ENCODE measurements at regions not wholly inside any gene's neighbourhood (a gene's known extent, or its start where the extent isn't known, plus 50 kb on each side); places are given as distances from the start of the nearest gene placed in this dataset.
"Not testable (repeated sequence)": the region's sequence is repeated elsewhere in the genome, so short reads cannot be mapped to it uniquely, and the experiment has no call there.

DNA sequence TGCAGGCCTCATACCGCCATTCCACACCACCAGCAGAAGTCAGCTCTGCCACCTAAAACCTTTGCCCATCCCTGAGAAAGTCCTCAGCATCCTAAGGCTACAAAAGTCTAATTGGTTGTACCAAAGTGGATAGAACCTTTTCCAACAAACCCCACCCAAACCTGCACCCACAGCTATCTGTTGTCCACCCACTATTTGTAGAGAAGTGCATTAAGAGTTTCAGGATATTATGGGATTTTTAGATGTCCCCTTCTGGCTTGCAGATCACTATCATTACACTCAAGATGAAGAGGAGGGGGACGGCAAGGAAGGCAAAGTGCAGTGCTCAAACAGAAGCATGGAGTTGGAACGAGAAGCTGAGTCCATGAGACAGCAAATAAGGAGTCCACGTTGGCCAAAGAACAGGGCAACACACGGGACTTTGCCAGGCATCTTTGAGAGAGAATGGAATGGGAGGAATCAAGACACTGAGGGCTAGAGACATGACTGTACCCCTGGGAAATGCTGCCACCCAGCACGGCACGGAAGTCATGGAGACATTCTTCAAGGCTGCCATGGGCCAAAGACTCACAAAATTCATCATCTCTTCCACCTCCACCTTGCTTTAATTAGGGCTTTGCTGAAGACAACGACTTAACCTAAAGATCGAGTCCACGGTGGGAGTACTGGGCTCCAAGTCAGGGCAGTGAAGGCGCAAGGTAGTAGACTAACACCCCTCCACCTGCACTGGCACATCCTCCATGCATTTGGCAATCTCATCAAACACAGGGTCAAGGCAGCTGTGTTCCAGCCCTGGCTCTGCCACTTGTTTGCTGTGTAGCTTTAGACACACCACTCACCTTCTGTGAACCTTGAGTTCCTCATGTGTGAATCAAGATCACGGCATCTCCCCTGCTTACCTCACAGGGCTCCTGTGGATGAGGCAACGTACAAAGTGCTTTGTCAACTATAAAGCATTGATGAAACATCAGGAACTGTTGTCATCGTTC is 112.9 kb upstream of the TMEM45B start:
- no peak for DNase-seq

- DNase-seq: no peak
Observed at GRCh38 chr11:129703846-129704245, 111.8 kb upstream of the TMEM45B start.

DNA sequence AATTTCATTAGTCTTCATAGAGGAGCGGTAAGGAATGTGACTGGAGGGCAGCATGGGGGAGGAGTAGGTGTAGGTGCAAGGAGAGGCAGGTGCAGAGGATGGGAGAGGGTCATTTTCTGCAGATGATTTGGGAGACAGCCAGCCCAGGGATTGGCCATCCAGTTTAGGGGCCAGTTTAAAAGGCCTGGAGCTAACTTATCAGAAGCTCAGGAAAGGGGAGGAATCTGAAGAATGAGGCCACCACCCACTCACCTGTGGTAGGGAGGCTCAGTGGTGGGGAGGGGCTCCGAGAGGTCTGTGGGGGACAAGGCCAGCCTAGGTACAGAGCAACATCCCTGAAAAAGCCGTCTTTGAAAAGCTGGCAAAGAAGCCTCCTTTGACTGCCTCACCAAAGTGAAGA is 110.8 kb upstream of the TMEM45B start:
- DNase-seq: no peak

DNA sequence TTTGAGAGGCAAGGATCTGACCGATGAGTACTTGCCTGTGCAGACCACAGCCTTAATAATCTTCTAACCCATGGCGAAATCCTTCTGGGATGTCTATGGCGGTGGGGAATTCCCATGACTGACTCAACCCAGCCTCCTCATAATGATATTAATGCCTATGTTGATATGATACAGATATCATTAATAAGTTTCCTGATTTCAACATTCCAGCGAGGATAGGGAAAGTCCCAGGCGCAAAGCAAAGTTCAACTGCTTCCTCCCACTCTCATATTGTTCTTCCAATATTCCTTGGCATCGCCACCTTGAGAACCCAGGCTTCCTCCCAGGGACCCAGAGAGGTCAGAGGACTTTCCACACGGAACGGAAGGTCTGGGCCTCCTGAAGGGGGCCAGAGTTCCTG is 110.3 kb upstream of the TMEM45B start:
- no peak for DNase-seq

DNA sequence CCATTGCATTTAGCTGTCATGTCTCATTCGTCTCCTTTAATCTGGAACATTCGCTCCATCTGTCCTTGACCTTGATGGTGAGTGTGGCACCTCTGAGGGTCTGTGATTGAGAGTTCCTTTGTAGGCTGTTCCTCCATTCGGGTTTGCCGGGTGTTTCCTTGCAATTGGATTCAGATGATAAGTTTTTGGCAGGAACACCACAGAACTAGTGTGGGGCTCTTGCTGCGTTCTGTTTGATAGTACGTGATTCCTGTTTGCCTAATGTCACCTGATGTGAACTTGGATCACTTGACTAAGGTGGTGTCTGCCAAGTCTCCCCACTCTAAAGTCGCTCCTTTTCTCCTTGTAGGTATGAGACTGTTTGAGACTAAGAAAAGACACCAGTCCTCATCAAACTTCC is 109.7 kb upstream of the TMEM45B start:
- DNase-seq: no peak

GRCh38 chr11:129709801-129710398 is 105.7 kb upstream of the TMEM45B start:
- DNase-seq: no peak

DNA sequence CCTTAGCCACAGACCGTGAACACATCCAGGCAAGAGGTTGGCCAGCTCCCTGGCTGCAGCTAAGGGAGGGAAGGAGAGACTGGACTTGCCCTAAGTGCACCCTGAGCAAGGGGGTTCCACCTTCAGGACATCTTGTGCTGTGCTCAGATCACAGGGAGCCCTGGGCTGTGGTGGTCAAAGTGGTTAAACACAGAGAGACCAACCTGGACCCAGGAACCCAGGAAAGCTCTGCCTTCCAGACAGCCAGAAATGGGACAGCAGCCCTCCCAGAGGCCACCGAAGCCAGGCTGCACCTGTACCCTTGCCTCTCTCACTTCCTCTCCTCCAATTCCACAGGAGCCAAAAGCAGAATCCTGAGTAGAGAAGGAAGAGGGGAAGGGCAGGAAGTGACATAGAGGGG is 105.2 kb upstream of the TMEM45B start:
- DNase-seq: no peak

GRCh38 chr11:129711760-129712159 is 103.9 kb upstream of the TMEM45B start:
- DNase-seq: no peak

DNA sequence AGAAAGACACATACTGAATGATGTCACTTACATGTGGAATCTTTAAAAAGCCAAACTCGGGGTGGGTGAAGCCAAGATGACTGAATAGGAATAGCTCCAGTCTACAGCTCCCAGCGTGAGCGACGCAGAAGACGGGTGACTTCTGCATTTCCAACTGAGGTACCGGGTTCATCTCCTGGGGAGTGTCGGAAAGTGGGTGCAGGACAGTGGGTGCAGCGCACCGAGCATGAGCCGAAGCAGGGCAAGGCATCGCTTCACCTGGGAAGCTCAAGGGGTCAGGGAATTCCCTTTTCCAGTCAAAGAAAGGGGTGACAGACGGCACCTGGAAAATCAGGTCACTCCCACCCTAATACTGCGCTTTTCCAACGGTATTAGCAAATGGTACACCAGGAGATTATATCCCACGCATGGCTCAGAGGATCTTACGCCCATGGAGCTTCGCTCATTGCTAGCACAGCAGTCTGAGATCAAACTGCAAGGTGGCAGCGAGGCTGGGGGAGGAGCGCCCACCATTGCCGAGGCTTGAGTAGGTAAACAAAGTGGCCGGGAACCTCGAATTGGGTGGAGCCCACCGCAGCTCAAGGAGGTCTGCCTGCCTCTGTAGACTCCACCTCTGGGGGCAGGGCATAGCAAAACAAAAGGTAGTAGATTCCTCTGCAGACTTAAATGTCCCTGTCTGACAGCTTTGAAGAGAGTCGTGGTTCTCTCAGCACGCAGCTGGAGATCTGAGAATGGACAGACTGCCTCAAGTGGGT is 103.0 kb upstream of the TMEM45B start:
- DNase-seq: not testable (repeated sequence)

DNA sequence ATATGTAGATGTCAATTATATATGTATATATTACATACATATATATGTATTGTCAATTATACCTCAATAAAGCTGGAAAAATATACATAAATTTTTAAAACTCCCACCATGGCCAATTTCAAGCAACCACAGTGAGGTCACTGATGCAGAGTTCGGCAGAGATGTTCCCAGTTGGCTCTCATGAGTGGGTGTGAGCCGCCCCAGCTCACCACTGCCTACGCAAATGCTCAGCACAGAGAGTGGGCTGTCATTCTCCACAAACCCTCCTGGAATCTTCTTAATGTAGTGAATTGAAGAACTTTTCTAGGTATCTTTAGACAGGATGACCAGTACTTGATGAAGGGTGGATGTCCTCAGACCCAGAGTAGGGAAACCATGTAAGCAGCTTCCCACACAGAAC is 96.6 kb upstream of the TMEM45B start:
- no peak for DNase-seq

DNA sequence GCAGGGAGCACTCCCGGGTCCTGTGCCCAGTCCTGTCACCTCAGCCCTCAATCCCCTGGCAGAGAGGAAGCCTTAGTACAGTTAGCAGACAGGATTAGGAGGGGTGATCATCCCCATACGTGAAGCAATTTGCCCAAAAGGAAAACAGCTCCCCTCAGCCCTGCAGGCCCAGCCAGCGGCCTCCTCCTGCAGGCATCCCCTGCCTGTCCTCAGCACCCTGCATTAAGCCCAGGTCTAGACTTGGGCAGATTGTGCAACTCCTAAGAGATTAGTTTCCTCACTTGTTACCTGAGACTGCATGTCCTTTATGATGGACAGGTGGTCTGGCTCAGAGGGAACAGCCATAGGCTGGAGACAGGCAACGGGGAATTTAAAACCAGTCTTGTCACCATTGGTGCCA is 95.5 kb upstream of the TMEM45B start:
- DNase-seq: no peak

DNA sequence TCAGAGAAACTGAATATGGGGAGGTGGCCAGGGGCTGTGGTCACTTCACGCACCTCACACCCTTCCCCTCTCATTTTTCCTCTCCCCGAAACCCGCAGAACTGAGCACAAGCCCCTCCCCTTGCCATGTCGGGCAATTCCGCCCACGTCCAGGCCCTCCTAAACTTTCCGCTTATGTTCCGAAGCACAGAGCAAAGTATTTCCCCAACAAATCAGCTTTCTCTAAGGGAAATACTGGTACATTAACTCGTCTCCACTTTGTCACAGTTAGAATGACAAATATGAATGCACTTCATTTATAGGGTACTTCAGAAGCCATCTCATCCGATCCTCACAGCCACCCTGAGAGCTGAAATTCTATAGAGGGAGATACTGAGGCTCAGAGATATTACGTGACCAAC is 94.7 kb upstream of the TMEM45B start:
- no peak for DNase-seq

- DNase-seq: no peak
Observed at GRCh38 chr11:129721685-129722084, 94.0 kb upstream of the TMEM45B start.

- no peak for DNase-seq
Observed at GRCh38 chr11:129722529-129722928, 93.1 kb upstream of the TMEM45B start.

GRCh38 chr11:129723146-129723760 is 92.4 kb upstream of the TMEM45B start:
- no peak for DNase-seq

DNA sequence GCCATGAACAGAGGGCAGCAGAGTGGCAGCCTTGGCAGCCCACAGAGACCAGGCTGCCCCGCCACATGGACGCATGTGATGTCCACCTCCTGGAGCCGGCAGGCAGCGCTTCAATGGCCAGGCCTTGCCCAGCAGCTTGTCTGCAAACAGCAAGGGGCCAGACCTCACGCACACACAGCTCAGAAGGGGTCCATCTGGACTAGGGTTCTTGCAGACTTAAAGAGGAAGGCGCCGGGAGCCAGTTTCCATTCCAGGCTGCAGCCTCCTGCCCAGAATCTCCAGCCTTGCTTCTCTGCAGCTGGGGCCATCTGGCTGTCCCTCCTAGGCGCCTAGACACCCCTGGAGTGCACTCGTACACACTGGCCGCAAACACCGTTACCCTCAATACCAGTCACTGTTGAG is 91.9 kb upstream of the TMEM45B start:
- no peak for DNase-seq

- DNase-seq: no peak
Observed at GRCh38 chr11:129724866-129725265, 90.8 kb upstream of the TMEM45B start.

- no peak for DNase-seq
Observed at GRCh38 chr11:129726179-129726578, 89.5 kb upstream of the TMEM45B start.

DNA sequence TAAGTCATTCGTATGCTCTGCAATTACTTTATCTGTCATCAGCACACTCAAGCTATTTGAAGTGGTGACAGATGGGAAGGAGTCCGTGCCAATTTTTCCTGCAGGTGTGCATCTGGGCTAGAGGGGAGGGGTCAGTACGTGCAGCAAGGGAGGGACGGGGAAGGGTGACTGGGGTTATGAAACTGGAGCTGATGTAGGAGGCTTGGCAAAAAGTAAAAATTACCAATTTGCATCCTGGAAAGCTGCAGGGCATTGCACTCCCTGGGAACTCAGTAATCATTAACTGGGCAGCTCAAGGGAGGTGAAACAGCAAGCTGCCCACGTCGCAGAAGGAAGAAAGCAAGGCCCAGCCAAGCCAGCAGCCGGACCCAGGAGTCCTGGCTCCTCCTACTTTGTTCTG is 87.1 kb upstream of the TMEM45B start:
- no peak for DNase-seq

DNA sequence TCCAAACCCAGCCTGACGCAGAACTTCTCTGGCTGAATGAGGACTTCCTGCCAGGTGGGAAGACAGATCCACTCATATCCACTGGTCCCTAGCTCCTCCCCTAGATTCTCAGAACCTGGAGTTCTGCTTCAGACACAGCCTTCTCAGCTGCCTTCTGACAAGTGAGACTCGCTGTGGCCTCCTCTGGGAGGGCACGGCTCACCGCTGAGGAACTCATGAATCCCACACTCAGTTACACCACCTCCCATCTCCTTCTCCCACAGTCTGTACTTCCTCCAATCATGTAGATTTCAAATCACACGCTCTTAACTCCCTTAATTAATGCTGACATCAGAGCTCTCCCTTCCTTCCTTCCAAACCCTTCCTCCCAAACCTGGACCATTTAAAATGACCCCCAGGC is 86.4 kb upstream of the TMEM45B start:
- DNase-seq: no peak

GRCh38 chr11:129729823-129730222 is 85.8 kb upstream of the TMEM45B start:
- no peak for DNase-seq

GRCh38 chr11:129731316-129731715 is 84.3 kb upstream of the TMEM45B start:
- DNase-seq: no peak

GRCh38 chr11:129732941-129733340 is 82.7 kb upstream of the TMEM45B start:
- DNase-seq: no peak
